ENCODE measurements at regions not wholly inside any gene's neighbourhood (a gene's known extent, or its start where the extent isn't known, plus 50 kb on each side); places are given as distances from the start of the nearest gene placed in this dataset.

- no peak for DNase-seq
Observed at GRCh38 chr7:15891151-15891881, 204.8 kb upstream of the MEOX2 start.

- peak; percentile 8 for DNase-seq
Observed at GRCh38 chr7:15889507-15889906, 203.0 kb upstream of the MEOX2 start.

- no peak for DNase-seq
Observed at GRCh38 chr7:15888090-15888489, 201.6 kb upstream of the MEOX2 start.

GRCh38 chr7:15886626-15887025, 200.1 kb upstream of the MEOX2 start:
- DNase-seq = no peak

GRCh38 chr7:15885678-15886077, 199.2 kb upstream of the MEOX2 start:
- no peak for DNase-seq

- no peak for DNase-seq
Observed at GRCh38 chr7:15874774-15875173, 188.3 kb upstream of the MEOX2 start.

GRCh38 chr7:15870347-15870746, 183.9 kb upstream of the MEOX2 start:
- no peak for DNase-seq

GRCh38 chr7:15867441-15867840, 181.0 kb upstream of the MEOX2 start:
- DNase-seq = no peak

- no peak for DNase-seq
Observed at GRCh38 chr7:15866753-15867152, 180.3 kb upstream of the MEOX2 start.

GRCh38 chr7:15864626-15864991, 178.1 kb upstream of the MEOX2 start:
- no peak for DNase-seq

- DNase-seq = no peak
Observed at GRCh38 chr7:15863951-15864625, 177.6 kb upstream of the MEOX2 start.

GRCh38 chr7:15862781-15863165, 176.3 kb upstream of the MEOX2 start:
- DNase-seq = no peak

GRCh38 chr7:15862016-15862780, 175.7 kb upstream of the MEOX2 start:
- DNase-seq = no peak

- no peak for DNase-seq
Observed at GRCh38 chr7:15860264-15860949, 173.9 kb upstream of the MEOX2 start.

- no peak for DNase-seq
Observed at GRCh38 chr7:15857026-15857425, 170.5 kb upstream of the MEOX2 start.

GRCh38 chr7:15856311-15856710, 169.8 kb upstream of the MEOX2 start:
- no peak for DNase-seq

GRCh38 chr7:15855525-15856109, 169.1 kb upstream of the MEOX2 start:
- no peak for DNase-seq

GRCh38 chr7:15854841-15855524, 168.5 kb upstream of the MEOX2 start:
- no peak for DNase-seq

- no peak for DNase-seq
Observed at GRCh38 chr7:15853832-15854470, 167.5 kb upstream of the MEOX2 start.

GRCh38 chr7:15851201-15851600, 164.7 kb upstream of the MEOX2 start:
- peak; percentile 16 for DNase-seq

- DNase-seq = peak; percentile 36
Observed at GRCh38 chr7:15848901-15849300, 162.4 kb upstream of the MEOX2 start.

GRCh38 chr7:15848362-15848761, 161.9 kb upstream of the MEOX2 start:
- no peak for DNase-seq

All from NCI-H2171 treated with DMSO at 0.1 percent for 48 hours (cell line).